Stimulated activated CD4-positive, alpha-beta T cell treated with anti-CD3 and anti-CD28 coated beads, Interleukin-1b, Interleukin-23, amount 100 ng/mL, for 4 hours (primary cell): ENCODE measurements at regions not wholly inside any gene's neighbourhood (a gene's known extent, or its start where the extent isn't known, plus 50 kb on each side); places are given as distances from the start of the nearest gene placed in this dataset.

Source experiments
- DNase-seq, 2 donors: peaks; one replicate each; pipeline ENCODE4 v3.0.0-alpha.2; 2020; ENCODE audit warnings: low read depth in 2 of 2

- DNase-seq: peak; percentile 66 to 71
Measured at GRCh38 chr2:204177977-204178522, 241.5 kb downstream of the ICOS start.

GRCh38 chr2:204180649-204181048, 244.1 kb downstream of the ICOS start:
- no peak for DNase-seq

GRCh38 chr2:204183608-204184007, 247.0 kb downstream of the ICOS start:
- no peak for DNase-seq

GRCh38 chr2:204184226-204184625, 247.7 kb downstream of the ICOS start:
- DNase-seq: no peak

GRCh38 chr2:204187229-204188083, 250.9 kb downstream of the ICOS start:
- no peak for DNase-seq

- DNase-seq: no peak
Measured at GRCh38 chr2:204191574-204191973, 255.0 kb downstream of the ICOS start.

- DNase-seq: no peak
Measured at GRCh38 chr2:204195498-204195897, 258.9 kb downstream of the ICOS start.

GRCh38 chr2:204197336-204198005, 260.9 kb downstream of the ICOS start:
- DNase-seq: no peak

GRCh38 chr2:204199357-204199756, 262.8 kb downstream of the ICOS start:
- DNase-seq: no peak

GRCh38 chr2:204201507-204201906, 264.9 kb downstream of the ICOS start:
- no peak for DNase-seq

GRCh38 chr2:204202253-204202652, 265.7 kb downstream of the ICOS start:
- no peak for DNase-seq

GRCh38 chr2:204203704-204204103, 267.1 kb downstream of the ICOS start:
- no peak for DNase-seq

GRCh38 chr2:204205082-204205481, 268.5 kb downstream of the ICOS start:
- DNase-seq: no peak

- no peak for DNase-seq
Measured at GRCh38 chr2:204205538-204205937, 269.0 kb downstream of the ICOS start.

- DNase-seq: no peak
Measured at GRCh38 chr2:204207866-204208265, 271.3 kb downstream of the ICOS start.

- no peak for DNase-seq
Measured at GRCh38 chr2:204213588-204213987, 277.0 kb downstream of the ICOS start.

- DNase-seq: no peak
Measured at GRCh38 chr2:204218040-204218439, 281.5 kb downstream of the ICOS start.

- no peak for DNase-seq
Measured at GRCh38 chr2:204219196-204219595, 282.6 kb downstream of the ICOS start.

- DNase-seq: no peak
Measured at GRCh38 chr2:204220896-204221295, 284.3 kb downstream of the ICOS start.

GRCh38 chr2:204223046-204223445, 286.5 kb downstream of the ICOS start:
- no peak for DNase-seq

GRCh38 chr2:204223544-204223943, 287.0 kb downstream of the ICOS start:
- no peak for DNase-seq

- DNase-seq: no peak
Measured at GRCh38 chr2:204225671-204226073, 289.1 kb downstream of the ICOS start.

- DNase-seq: no peak
Measured at GRCh38 chr2:204226305-204226880, 289.8 kb downstream of the ICOS start.
